ENCODE measurements at regions not wholly inside any gene's neighbourhood (a gene's known extent, or its start where the extent isn't known, plus 50 kb on each side); places are given as distances from the start of the nearest gene placed in this dataset.

DNA sequence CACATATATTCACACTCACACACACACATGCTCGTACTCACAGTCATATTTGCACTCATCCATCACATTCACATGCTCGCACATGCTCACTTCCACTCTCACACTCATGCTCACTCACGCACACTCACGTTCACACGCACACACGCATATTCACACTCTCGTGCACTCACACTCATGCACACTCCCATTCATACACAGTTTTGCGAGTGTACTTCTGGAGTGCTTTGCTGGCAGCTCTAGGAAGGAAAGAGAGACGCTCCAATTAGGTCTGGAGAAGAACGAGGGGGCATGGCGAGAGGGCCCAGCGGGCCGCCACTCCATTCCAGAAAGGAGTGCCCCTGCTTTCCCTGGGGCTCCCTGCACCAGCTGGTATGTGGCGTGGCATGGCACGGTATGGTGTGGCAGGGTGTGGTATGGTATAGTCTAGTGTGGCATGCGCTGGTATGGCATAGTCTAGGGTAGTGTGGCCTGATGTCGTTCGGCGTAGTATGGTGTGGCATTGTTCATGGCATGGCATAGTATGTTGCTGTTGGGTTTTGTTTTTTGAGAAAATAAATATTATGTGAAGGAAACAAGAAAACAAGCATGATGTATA is 216.8 kb upstream of the CDYL start:
- intact Hi-C loops (cut with micrococcal nuclease; ENCODE audit: unreplicated experiment), result no loop called here
- TF ChIP-seq POLR2AphosphoS5 (IDR thresholded peaks at IDR 0.05; ENCODE audit: low read depth, low read length), result no peak
- TF ChIP-seq, protein P1, sequence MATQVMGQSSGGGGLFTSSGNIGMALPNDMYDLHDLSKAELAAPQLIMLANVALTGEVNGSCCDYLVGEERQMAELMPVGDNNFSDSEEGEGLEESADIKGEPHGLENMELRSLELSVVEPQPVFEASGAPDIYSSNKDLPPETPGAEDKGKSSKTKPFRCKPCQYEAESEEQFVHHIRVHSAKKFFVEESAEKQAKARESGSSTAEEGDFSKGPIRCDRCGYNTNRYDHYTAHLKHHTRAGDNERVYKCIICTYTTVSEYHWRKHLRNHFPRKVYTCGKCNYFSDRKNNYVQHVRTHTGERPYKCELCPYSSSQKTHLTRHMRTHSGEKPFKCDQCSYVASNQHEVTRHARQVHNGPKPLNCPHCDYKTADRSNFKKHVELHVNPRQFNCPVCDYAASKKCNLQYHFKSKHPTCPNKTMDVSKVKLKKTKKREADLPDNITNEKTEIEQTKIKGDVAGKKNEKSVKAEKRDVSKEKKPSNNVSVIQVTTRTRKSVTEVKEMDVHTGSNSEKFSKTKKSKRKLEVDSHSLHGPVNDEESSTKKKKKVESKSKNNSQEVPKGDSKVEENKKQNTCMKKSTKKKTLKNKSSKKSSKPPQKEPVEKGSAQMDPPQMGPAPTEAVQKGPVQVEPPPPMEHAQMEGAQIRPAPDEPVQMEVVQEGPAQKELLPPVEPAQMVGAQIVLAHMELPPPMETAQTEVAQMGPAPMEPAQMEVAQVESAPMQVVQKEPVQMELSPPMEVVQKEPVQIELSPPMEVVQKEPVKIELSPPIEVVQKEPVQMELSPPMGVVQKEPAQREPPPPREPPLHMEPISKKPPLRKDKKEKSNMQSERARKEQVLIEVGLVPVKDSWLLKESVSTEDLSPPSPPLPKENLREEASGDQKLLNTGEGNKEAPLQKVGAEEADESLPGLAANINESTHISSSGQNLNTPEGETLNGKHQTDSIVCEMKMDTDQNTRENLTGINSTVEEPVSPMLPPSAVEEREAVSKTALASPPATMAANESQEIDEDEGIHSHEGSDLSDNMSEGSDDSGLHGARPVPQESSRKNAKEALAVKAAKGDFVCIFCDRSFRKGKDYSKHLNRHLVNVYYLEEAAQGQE (IDR thresholded peaks at IDR 0.05; ENCODE audit: insufficient read depth in 1 of 2, low read depth in 2 of 2, low read length in 1 of 2), result no peak
- TF ChIP-seq, protein P2, sequence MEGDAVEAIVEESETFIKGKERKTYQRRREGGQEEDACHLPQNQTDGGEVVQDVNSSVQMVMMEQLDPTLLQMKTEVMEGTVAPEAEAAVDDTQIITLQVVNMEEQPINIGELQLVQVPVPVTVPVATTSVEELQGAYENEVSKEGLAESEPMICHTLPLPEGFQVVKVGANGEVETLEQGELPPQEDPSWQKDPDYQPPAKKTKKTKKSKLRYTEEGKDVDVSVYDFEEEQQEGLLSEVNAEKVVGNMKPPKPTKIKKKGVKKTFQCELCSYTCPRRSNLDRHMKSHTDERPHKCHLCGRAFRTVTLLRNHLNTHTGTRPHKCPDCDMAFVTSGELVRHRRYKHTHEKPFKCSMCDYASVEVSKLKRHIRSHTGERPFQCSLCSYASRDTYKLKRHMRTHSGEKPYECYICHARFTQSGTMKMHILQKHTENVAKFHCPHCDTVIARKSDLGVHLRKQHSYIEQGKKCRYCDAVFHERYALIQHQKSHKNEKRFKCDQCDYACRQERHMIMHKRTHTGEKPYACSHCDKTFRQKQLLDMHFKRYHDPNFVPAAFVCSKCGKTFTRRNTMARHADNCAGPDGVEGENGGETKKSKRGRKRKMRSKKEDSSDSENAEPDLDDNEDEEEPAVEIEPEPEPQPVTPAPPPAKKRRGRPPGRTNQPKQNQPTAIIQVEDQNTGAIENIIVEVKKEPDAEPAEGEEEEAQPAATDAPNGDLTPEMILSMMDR (IDR thresholded peaks at IDR 0.05), result no peak
- no peak for TF ChIP-seq SIN3A (IDR thresholded peaks at IDR 0.05; ENCODE audit: borderline replicate concordance, insufficient read depth, low read depth, low read length)
- TF ChIP-seq TCF7L2 (IDR thresholded peaks at IDR 0.05; ENCODE audit: low read depth, low read length), result no peak
- in situ Hi-C loops (cut with HindIII; ENCODE audit: low pct_unique_long_range_greater_than_20kb, low sequenced_read_pairs), result no loop called here

DNA sequence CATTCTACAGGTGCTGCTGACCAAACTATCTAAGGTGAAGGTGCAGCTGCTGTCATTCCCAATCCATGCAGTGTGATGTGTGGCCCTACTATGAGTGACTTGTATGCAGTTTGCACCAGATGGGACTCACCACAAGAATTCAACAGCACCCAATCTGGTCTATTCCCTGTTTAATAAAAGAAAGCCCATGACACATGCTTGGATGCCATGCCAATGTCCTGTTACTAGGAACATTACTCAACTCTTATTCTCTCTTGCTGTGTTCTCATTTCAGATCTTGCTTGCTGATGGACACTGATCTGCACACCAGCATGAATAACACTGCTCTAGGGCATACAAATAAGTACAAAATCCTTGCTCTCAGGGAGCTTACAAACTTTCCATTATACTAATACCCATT is 221.6 kb upstream of the CDYL start:
- CTCF ChIA-PET, result no interaction called here
- DNase-seq (ENCODE audit: low read depth, low spot score) (no peak), ATAC-seq (no peak)
- POLR2A ChIA-PET, result no interaction called here
- BruUV-seq (replicated peaks), result no TSS peak
- intact Hi-C loops (cut with micrococcal nuclease; ENCODE audit: unreplicated experiment) (no loop called here), in situ Hi-C loops (cut with HindIII; ENCODE audit: low pct_unique_long_range_greater_than_20kb, low sequenced_read_pairs) (no loop called here)
- H3K4me1 ChIP-seq (ENCODE audit: control insufficient read depth, insufficient read depth, low read length), result no peaks in the 10 kb centered on the region
- H3K4me3 ChIP-seq (ENCODE audit: low read depth in 2 of 2, low read length in 2 of 2), result no peak overlapping the region
- H3K9me3 ChIP-seq (ENCODE audit: control insufficient read depth, insufficient read depth, low read depth, low read length), result no peaks in the 10 kb centered on the region
- TF ChIP-seq, protein P2 (IDR thresholded peaks at IDR 0.05), result no peak
- TF ChIP-seq TCF7L2 (IDR thresholded peaks at IDR 0.05; ENCODE audit: low read depth, low read length), result no peak
- TF ChIP-seq SIN3A (IDR thresholded peaks at IDR 0.05; ENCODE audit: borderline replicate concordance, insufficient read depth, low read depth, low read length), result no peak
- no peak for TF ChIP-seq POLR2AphosphoS5 (IDR thresholded peaks at IDR 0.05; ENCODE audit: low read depth, low read length)
- TF ChIP-seq, protein P1 (IDR thresholded peaks at IDR 0.05; ENCODE audit: insufficient read depth in 1 of 2, low read depth in 2 of 2, low read length in 1 of 2), result no peak
- no peak overlapping the region for H3K27ac ChIP-seq (ENCODE audit: low read length)
- H3K27me3 ChIP-seq (ENCODE audit: control insufficient read depth, insufficient read depth, low read length), result no peaks in the 10 kb centered on the region
- no peaks in the 10 kb centered on the region for H3K36me3 ChIP-seq (ENCODE audit: control insufficient read depth, insufficient read depth, low read length)

More for the DNA sequence above, 216.8 kb upstream of the CDYL start:
- no peaks in the 10 kb centered on the region for H3K9me3 ChIP-seq (ENCODE audit: control insufficient read depth, insufficient read depth, low read depth, low read length)
- no peak for ATAC-seq
- no peak overlapping the region for H3K27ac ChIP-seq (ENCODE audit: low read length)
- no peak overlapping the region for H3K4me3 ChIP-seq (ENCODE audit: low read depth in 2 of 2, low read length in 2 of 2)
- no TSS peak for BruUV-seq (replicated peaks)
- no peaks in the 10 kb centered on the region for H3K36me3 ChIP-seq (ENCODE audit: control insufficient read depth, insufficient read depth, low read length)
- DNase-seq (ENCODE audit: low read depth, low spot score), result no peak
- ChIA-PET POLR2A (no interaction called here), CTCF (no interaction called here)
- H3K27me3 ChIP-seq (ENCODE audit: control insufficient read depth, insufficient read depth, low read length), result no peaks in the 10 kb centered on the region
- no peaks in the 10 kb centered on the region for H3K4me1 ChIP-seq (ENCODE audit: control insufficient read depth, insufficient read depth, low read length)

Measured in Panc1 (cell line).